NCI-H1105 treated with DMSO at 0.1 percent for 48 hours (cell line): ENCODE measurements at regions not wholly inside any gene's neighbourhood (a gene's known extent, or its start where the extent isn't known, plus 50 kb on each side); places are given as distances from the start of the nearest gene placed in this dataset.
A peak's percentile ranks its signal among the peaks of the same experiment; 100 is the strongest.
"Not testable (repeated sequence)": the region's sequence is repeated elsewhere in the genome, so short reads cannot be mapped to it uniquely, and the experiment has no call there.

Experiments
- DNase-seq: peaks from one replicate; lab custom pipeline; 2025; lab: John Stamatoyannopoulos, UW

- DNase-seq = no peak
Measured at GRCh38 chr1:100628631-100629081, 90.7 kb downstream of the GPR88 start.

GRCh38 chr1:100629391-100629790, 90.2 kb upstream of the VCAM1 start:
- DNase-seq = no peak

- DNase-seq = no peak
Measured at GRCh38 chr1:100631015-100631551, 88.5 kb upstream of the VCAM1 start.

GRCh38 chr1:100642826-100643225, 76.7 kb upstream of the VCAM1 start:
- DNase-seq = no peak

GRCh38 chr1:100643471-100644196, 75.9 kb upstream of the VCAM1 start:
- no peak for DNase-seq

- DNase-seq = no peak
Measured at GRCh38 chr1:100646001-100646400, 73.5 kb upstream of the VCAM1 start.

- no peak for DNase-seq
Measured at GRCh38 chr1:100649146-100649545, 70.4 kb upstream of the VCAM1 start.

GRCh38 chr1:100657876-100658715, 61.4 kb upstream of the VCAM1 start:
- DNase-seq = no peak

GRCh38 chr1:100658716-100659026, 60.9 kb upstream of the VCAM1 start:
- no peak for DNase-seq

GRCh38 chr1:100661176-100661575, 58.4 kb upstream of the VCAM1 start:
- DNase-seq = peak; percentile 58

GRCh38 chr1:100668494-100668893, 51.0 kb upstream of the VCAM1 start:
- DNase-seq = not testable (repeated sequence)
